ENCODE measurements at regions not wholly inside any gene's neighbourhood (a gene's known extent, or its start where the extent isn't known, plus 50 kb on each side); places are given as distances from the start of the nearest gene placed in this dataset.

DNA sequence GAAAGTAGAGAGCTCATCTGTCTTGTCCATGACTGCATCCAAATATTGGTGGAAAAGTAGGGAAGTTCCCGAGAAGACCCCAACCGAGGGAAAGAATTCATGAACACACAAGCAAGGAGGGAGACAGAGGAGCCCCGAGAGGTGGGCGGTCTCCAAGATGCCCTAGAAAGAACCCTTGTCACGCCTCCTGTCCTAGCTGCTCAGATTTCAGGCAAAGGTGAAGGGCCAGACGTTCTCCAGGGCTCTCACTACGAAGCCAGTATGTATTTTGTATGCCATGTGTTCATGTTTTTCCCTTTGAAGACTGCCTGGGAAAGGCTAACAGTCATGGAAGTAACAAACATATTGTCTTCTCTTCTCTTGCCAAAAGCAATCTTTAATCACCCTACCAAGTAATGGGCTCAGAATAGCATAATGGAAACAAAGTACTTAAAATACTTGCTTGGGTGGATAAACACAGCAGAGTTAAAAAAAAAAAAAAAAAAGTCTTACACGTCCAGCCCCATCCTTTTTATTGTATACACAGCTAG lies 99.2 kb upstream of the TBX3 start:
- H3K4me2 ChIP-seq (ENCODE audit: low read length) = no peak overlapping the region
- no peaks in the 10 kb centered on the region for H3K27me3 ChIP-seq (ENCODE audit: insufficient read depth, low read length)
- TF ChIP-seq EZH2 (IDR thresholded peaks at IDR 0.05; ENCODE audit: borderline replicate concordance, low read length) (no peak), CTCF (IDR thresholded peaks at IDR 0.05; ENCODE audit: low read length) (no peak)
- H3K9ac ChIP-seq (ENCODE audit: low read length) = no peak overlapping the region
- no peaks in the 10 kb centered on the region for H4K20me1 ChIP-seq (ENCODE audit: insufficient read depth, low read length)
- no peaks in the 10 kb centered on the region for H3K9me2 ChIP-seq (ENCODE audit: low read depth, low read length)
- no peaks in the 10 kb centered on the region for H3K9me3 ChIP-seq (ENCODE audit: low read length)
- no peaks in the 10 kb centered on the region for H3K79me2 ChIP-seq (ENCODE audit: insufficient read depth, low read length)
- no peaks in the 10 kb centered on the region for H3K36me3 ChIP-seq (ENCODE audit: insufficient read depth, low read length)
- H3K27ac ChIP-seq (ENCODE audit: low read depth, low read length, poor library complexity, severe bottlenecking) = no peak overlapping the region
- no peak overlapping the region for H3K4me3 ChIP-seq (ENCODE audit: low read depth, low read length, poor library complexity, severe bottlenecking)
- no peaks in the 10 kb centered on the region for H3K4me1 ChIP-seq (ENCODE audit: insufficient read depth, low read length, severe bottlenecking)
- no peak overlapping the region for H2AFZ ChIP-seq (ENCODE audit: low read length)
- H3F3A ChIP-seq (ENCODE audit: insufficient read depth, low read length) = no peaks in the 10 kb centered on the region

GRCh38 chr12:114780746-114781399 lies 96.9 kb upstream of the TBX3 start:
- H3K4me2 ChIP-seq (ENCODE audit: low read length) = no peak overlapping the region
- H3K79me2 ChIP-seq (ENCODE audit: insufficient read depth, low read length) = no peaks in the 10 kb centered on the region
- no peak overlapping the region for H3K4me3 ChIP-seq (ENCODE audit: low read depth, low read length, poor library complexity, severe bottlenecking)
- H3K9me2 ChIP-seq (ENCODE audit: low read depth, low read length) = no peaks in the 10 kb centered on the region
- H3K4me1 ChIP-seq (ENCODE audit: insufficient read depth, low read length, severe bottlenecking) = no peaks in the 10 kb centered on the region
- no peak overlapping the region for H3K9ac ChIP-seq (ENCODE audit: low read length)
- H3F3A ChIP-seq (ENCODE audit: insufficient read depth, low read length) = no peaks in the 10 kb centered on the region
- no peaks in the 10 kb centered on the region for H3K9me3 ChIP-seq (ENCODE audit: low read length)
- no peaks in the 10 kb centered on the region for H3K27me3 ChIP-seq (ENCODE audit: insufficient read depth, low read length)
- TF ChIP-seq EZH2 (IDR thresholded peaks at IDR 0.05; ENCODE audit: borderline replicate concordance, low read length) = no peak
- no peak for TF ChIP-seq CTCF (IDR thresholded peaks at IDR 0.05; ENCODE audit: low read length)
- no peaks in the 10 kb centered on the region for H3K36me3 ChIP-seq (ENCODE audit: insufficient read depth, low read length)
- H2AFZ ChIP-seq (ENCODE audit: low read length) = no peak overlapping the region
- H3K27ac ChIP-seq (ENCODE audit: low read depth, low read length, poor library complexity, severe bottlenecking) = no peak overlapping the region
- H4K20me1 ChIP-seq (ENCODE audit: insufficient read depth, low read length) = no peaks in the 10 kb centered on the region

DNA sequence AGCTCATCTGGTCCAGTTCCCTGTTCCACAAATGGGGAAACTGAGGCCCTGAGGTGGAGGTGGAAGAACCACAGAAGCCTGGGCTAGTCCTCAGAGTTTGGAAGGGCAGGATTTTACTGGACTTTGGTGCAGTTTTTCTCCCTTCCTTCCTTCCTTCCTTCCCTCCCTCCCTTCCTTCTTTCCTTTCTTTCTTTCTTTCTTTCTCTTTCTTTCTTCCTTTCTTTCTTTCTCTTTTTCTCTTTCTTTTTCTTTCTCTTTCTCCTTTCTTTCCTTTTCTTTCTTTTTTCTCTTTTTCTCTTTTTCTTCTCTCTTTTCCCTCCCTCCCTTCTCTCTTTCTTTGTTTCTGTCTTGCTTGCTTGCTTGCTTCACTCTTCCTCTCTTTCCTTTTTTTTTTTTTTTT lies 95.7 kb upstream of the TBX3 start:
- Histone ChIP-seq H4K20me1 (ENCODE audit: insufficient read depth, low read length) (no peaks in the 10 kb centered on the region), H2AFZ (ENCODE audit: low read length) (no peak overlapping the region), H3K79me2 (ENCODE audit: insufficient read depth, low read length) (no peaks in the 10 kb centered on the region), H3K27me3 (ENCODE audit: insufficient read depth, low read length) (no peaks in the 10 kb centered on the region), H3K36me3 (ENCODE audit: insufficient read depth, low read length) (no peaks in the 10 kb centered on the region), H3K4me2 (ENCODE audit: low read length) (no peak overlapping the region), H3K9ac (ENCODE audit: low read length) (no peak overlapping the region), H3F3A (ENCODE audit: insufficient read depth, low read length) (no peaks in the 10 kb centered on the region), H3K4me1 (ENCODE audit: insufficient read depth, low read length, severe bottlenecking) (no peaks in the 10 kb centered on the region), H3K9me2 (ENCODE audit: low read depth, low read length) (no peaks in the 10 kb centered on the region), H3K27ac (ENCODE audit: low read depth, low read length, poor library complexity, severe bottlenecking) (no peak overlapping the region), H3K4me3 (ENCODE audit: low read depth, low read length, poor library complexity, severe bottlenecking) (no peak overlapping the region), H3K9me3 (ENCODE audit: low read length) (no peaks in the 10 kb centered on the region)
- no peak for TF ChIP-seq EZH2 (IDR thresholded peaks at IDR 0.05; ENCODE audit: borderline replicate concordance, low read length)
- TF ChIP-seq CTCF (IDR thresholded peaks at IDR 0.05; ENCODE audit: low read length) = no peak

All from OCI-LY1 (cell line).